Kidney tubule cell (primary cell): ENCODE measurements at regions not wholly inside any gene's neighbourhood (a gene's known extent, or its start where the extent isn't known, plus 50 kb on each side); places are given as distances from the start of the nearest gene placed in this dataset.

Source experiments
- DNase-seq: peaks from one replicate; pipeline ENCODE4 v3.0.0-alpha.2; 2018; ENCODE audit warnings: low spot score

DNA sequence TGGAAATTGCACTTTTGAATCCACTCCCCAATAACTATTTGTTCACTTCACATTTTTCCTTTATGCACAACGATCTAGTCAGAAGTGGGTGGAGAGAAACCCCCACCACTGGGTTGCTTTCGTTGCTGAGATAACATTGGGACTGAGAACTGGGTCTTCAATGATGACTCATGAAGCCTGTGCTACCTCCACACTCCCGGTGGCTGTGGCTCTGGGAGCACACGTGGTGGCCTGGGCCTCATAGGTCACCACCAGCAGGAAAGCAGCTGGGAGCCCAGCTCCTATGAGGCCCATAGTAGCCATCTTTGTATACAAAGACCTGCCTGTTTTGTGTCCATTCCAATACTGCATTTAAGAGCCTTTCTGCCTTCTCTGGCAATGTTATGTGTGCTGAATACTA is 178.0 kb upstream of the SASH1 start:
- no peak for DNase-seq

GRCh38 chr6:148166339-148166968 is 176.2 kb upstream of the SASH1 start:
- DNase-seq, result peak; percentile 62

DNA sequence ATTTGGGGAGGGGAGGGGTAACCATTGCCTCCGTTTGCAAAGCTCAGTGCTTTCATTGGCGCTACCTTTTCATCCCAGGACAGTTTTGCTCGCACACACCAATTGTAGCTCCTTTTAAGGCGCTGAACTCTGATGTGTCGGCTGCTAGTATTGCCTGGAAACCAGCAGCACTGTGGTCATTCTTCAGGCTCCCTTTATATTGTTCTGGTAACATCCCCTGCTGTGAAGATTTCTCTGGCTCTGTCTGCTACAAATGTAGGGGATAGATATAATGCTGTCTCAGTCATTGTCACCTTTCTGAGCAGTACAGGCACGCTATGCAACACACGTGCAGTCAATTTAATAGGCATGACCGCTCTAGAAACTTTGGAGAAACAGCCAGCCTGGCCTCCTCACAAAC is 172.9 kb upstream of the SASH1 start:
- no peak for DNase-seq

DNA sequence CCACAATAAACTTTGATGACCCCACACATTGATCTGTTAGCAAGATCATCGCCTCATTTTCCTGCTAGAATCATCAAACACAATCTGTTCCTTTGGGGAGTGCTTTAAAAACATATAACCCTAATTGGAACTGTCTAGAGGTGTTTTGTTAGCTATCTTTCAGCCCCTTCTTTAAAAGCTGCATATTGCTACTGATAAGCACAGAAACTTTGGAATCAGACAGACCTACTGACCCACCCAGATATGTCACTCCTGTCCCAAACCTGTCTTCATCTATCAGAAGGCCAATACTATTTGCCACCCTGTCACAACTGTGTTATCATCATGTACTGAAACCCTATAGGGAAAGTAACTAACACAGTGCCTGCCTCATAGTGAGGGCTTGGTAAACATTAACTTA is 172.4 kb upstream of the SASH1 start:
- DNase-seq, result no peak

DNA sequence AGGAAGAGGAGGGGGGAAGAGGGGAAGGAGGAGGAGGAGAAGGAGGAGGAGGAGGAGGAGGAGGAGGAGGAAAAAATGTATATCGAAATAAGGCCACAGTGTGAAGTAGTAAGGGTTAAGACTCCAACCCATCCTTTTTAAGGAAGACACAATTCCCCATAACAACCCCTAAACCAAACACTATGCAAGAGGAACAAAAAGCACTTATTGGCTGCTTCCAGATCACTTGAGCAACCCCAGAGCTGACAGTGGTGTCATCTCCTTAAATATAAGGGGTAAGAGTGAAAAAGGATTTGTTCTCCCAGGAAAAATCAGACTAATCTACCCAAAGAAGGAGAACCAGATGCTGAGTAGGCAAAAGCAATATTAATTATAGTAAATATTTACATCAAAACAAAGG is 169.1 kb upstream of the SASH1 start:
- DNase-seq, result no peak

- no peak for DNase-seq
Observed at GRCh38 chr6:148175550-148176188, 167.0 kb upstream of the SASH1 start.

- DNase-seq, result peak; percentile 63
Observed at GRCh38 chr6:148177589-148178233, 164.9 kb upstream of the SASH1 start.

- peak; percentile 39 for DNase-seq
Observed at GRCh38 chr6:148179786-148180185, 162.9 kb upstream of the SASH1 start.

DNA sequence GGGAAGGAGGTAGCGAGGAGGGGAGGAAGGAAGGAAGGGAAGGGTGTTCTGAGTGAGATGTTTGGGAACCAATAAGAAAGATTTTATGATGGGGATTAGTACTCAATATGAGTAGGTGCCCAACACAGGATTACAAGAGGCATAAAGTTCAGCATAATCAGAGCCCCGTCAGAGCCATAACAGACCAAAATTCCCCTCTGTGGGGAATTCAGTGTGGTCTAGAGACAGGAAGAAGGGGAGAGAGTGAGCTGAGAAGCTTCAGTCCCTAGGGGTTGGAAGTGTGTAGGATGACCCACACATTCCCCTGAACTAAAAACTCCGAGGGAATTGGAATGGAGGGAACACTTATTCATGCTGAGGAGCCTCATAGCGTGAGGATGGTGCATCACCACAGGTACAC is 160.3 kb upstream of the SASH1 start:
- no peak for DNase-seq

DNA sequence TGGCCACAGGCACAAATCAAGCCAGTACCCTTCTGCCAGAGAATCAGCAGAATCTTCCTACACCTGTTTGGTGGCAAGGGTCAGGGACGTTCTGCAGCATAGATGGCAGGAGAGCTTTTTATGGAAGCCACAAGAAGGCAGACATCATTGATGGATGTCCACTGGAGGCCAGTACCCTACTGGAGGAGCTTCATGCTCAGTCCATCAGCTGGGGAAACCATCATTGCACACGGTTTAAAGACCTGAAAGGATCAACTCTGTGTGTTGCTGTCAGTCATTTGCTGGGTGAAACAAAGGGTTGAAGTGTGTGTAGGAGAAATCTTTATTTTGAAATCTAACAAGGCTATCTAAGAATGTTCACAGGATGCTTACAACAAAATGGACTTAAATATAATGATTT is 158.9 kb upstream of the SASH1 start:
- DNase-seq, result no peak

DNA sequence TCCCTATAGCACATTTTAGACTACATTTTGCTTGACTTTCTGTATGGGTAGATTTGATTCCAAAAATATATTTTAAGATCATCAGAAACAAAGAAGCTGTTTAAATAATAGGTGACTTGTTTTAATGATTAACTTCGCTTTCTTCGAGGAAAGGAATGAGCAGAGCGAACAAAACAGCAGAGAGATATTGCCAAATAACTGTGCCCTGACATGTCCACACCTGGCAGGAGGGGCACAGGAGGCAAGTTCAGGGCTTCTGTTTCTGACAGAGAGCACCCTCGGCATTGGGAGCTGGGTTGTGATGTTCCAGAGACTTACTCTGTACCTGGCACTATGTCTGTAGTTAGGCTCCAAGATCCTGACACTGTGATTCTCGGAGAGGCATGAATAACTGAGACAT is 155.7 kb upstream of the SASH1 start:
- peak; percentile 36 for DNase-seq

- peak; percentile 63 for DNase-seq
Observed at GRCh38 chr6:148192310-148192709, 150.3 kb upstream of the SASH1 start.

- peak; percentile 94 for DNase-seq
Observed at GRCh38 chr6:148193063-148193680, 149.5 kb upstream of the SASH1 start.

DNA sequence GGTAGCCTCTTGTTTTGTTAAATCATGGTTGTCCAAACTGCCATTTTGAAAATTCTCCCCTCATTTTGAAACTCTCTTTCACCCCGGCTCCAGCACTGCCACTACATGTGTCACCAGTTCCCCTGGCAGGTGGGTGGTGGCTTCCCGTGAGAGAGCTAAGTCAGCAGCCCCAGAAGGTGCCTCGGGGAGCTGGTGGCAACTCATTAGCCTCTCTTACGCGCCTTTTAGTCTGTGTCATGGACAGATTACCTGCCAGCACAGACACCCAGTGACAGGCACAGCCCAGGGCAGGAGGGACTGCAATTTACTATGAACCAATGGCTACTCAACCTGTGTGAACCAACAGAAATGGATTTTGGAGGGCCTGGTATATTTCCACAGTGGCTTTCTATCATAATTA is 147.1 kb upstream of the SASH1 start:
- peak; percentile 66 for DNase-seq

GRCh38 chr6:148199584-148199983 is 143.1 kb upstream of the SASH1 start:
- DNase-seq, result no peak

- no peak for DNase-seq
Observed at GRCh38 chr6:148200293-148200692, 142.3 kb upstream of the SASH1 start.

DNA sequence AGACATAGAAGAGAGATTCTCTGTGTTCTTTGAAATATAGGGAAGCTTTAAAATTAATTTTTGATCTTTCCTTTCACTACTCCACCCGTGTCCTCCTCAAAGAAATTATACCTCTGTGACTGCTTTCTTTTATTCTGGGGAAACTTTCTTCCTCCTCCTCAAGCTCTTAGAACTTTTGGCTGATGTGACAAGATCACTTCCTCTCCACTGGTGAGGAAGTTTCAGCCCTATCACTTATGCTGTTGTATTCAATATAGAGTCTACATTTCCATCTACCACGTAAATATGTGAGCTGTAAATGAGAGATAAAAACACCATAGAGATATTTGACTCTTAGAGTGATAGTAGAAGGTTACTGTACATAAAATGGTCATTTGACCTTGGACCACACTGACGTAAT is 141.9 kb upstream of the SASH1 start:
- no peak for DNase-seq

GRCh38 chr6:148203281-148203925 is 139.2 kb upstream of the SASH1 start:
- no peak for DNase-seq

GRCh38 chr6:148203970-148204369 is 138.7 kb upstream of the SASH1 start:
- DNase-seq, result no peak

- DNase-seq, result no peak
Observed at GRCh38 chr6:148208298-148208697, 134.3 kb upstream of the SASH1 start.

GRCh38 chr6:148211777-148212324 is 130.8 kb upstream of the SASH1 start:
- DNase-seq, result no peak

- DNase-seq, result no peak
Observed at GRCh38 chr6:148212366-148212765, 130.3 kb upstream of the SASH1 start.
